Rectal smooth muscle tissue (tissue), 1 donor: ENCODE measurements at regions not wholly inside any gene's neighbourhood (a gene's known extent, or its start where the extent isn't known, plus 50 kb on each side); places are given as distances from the start of the nearest gene placed in this dataset.

Experiments
- H3K27ac ChIP-seq: one replicate; pipeline ENCODE4 v1.7.0; 2013; ENCODE audit warnings: low read depth, low read length, inconsistent platforms
- H3K27me3 ChIP-seq: one replicate; pipeline ENCODE4 v1.7.0; 2013; ENCODE audit warnings: low read length; ENCODE audit not compliant: control insufficient read depth, insufficient read depth
- H3K36me3 ChIP-seq: one replicate; pipeline ENCODE4 v1.7.0; 2013; ENCODE audit warnings: low read length; ENCODE audit not compliant: control insufficient read depth, insufficient read depth
- H3K4me1 ChIP-seq: one replicate; pipeline ENCODE4 v1.7.0; 2013; ENCODE audit warnings: low read length; ENCODE audit not compliant: control insufficient read depth, insufficient read depth
- H3K4me3 ChIP-seq: one replicate; pipeline ENCODE4 v1.7.0; 2013; ENCODE audit warnings: low read length
- H3K9ac ChIP-seq: one replicate; pipeline ENCODE4 v1.7.0; 2013; ENCODE audit warnings: low read length

DNA sequence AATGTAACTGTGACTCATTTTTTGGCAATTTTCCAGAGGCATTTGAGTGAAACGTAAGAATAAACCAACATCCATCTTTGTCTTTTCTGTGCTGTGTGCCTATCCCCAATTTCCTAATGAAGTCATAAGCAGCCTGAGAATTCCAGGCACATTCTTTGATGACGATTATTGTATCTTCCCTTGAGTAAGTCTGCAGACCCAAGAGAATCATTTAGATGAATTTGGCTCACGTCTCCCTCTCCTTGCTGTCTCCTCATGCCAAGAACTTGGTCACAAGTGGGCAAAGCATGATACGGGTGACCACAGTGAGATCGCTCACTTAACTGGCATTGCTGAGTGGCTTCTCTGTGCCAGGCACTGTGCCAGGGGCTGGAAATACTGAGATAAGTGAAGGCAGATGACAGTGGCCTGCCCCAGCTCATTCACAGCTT, 384.5 kb upstream of the IL12A start:
- Histone ChIP-seq H3K4me1 (no peaks in the 10 kb centered on the region), H3K27me3 (no peaks in the 10 kb centered on the region)

DNA sequence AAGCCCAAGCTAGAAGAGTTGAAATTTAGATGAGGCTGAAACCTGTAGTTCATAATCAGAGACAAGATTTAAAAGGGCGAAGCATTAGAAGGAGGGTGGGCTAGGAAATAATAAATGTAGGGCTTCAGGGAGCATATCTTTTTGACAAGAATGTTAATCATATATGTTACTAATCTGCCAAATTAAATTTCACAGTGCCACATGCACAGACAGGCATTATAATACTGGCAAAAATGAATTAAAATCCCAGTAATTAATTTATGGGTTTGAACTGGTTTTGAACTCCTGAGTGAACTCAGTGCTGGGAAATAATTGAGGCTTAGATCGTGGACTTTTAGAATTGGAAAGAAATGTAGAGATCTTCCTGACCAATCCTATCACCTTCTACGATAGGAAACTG, 383.5 kb upstream of the IL12A start:
- Histone ChIP-seq H3K27ac (no peak overlapping the region), H3K27me3 (no peaks in the 10 kb centered on the region), H3K4me3 (no peak overlapping the region), H3K9ac (no peak overlapping the region), H3K4me1 (no peaks in the 10 kb centered on the region), H3K36me3 (no peaks in the 10 kb centered on the region)

More for the DNA sequence above, 384.5 kb upstream of the IL12A start:
- no peak overlapping the region for H3K9ac ChIP-seq
- H3K27ac ChIP-seq, result no peak overlapping the region
- H3K36me3 ChIP-seq, result no peaks in the 10 kb centered on the region
- no peak overlapping the region for H3K4me3 ChIP-seq

DNA sequence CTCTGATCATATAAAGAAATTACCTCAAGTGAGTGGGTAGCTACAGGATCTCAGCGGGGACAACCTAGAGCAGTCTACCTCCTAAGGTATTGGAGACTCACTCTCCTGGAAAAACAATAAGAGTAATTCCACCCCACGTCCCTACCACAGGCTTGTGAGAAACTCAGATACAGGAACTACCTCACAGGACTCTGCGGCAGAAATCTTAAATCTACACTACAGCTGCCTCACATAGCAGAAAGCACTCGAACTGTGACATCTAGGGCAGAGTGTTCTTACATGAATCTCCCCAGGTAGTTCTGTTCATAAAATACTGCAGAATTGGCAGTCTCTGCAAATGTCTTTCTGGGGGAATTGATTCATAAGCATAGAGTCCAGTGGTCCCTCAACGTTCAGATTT, 382.9 kb upstream of the IL12A start:
- no peak overlapping the region for H3K4me3 ChIP-seq
- no peaks in the 10 kb centered on the region for H3K27me3 ChIP-seq
- H3K27ac ChIP-seq, result no peak overlapping the region
- no peak overlapping the region for H3K9ac ChIP-seq
- H3K36me3 ChIP-seq, result no peaks in the 10 kb centered on the region
- H3K4me1 ChIP-seq, result no peaks in the 10 kb centered on the region

- Histone ChIP-seq H3K36me3 (no peaks in the 10 kb centered on the region), H3K4me1 (no peaks in the 10 kb centered on the region), H3K27ac (no peak overlapping the region), H3K4me3 (no peak overlapping the region), H3K27me3 (no peaks in the 10 kb centered on the region), H3K9ac (no peak overlapping the region)
These were observed 380.8 kb upstream of the IL12A start for GRCh38 chr3:159607856-159608255.

- Histone ChIP-seq H3K27me3 (no peaks in the 10 kb centered on the region), H3K4me3 (no peak overlapping the region), H3K4me1 (no peaks in the 10 kb centered on the region), H3K27ac (no peak overlapping the region), H3K9ac (no peak overlapping the region), H3K36me3 (no peaks in the 10 kb centered on the region)
These were observed 380.3 kb upstream of the IL12A start for GRCh38 chr3:159608311-159608710.

DNA sequence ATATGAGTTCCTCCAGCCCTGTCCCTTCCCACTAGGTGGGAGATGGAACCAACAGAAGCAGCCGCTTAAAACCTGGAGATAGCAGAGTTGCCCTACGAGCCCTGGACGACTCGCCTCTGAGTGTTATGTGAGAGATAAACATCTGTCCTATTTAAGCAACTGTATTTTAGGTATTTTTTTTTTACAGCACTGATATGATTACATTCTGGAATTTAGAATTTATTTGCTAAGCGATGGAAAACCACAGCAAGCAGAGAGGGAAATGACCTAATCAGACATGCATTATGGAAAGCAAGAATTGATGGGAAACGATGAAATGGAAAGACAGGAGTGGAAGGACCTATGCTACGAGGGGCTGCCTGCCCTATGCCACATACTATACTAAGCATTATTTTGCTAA, 379.0 kb upstream of the IL12A start:
- no peaks in the 10 kb centered on the region for H3K27me3 ChIP-seq
- no peak overlapping the region for H3K9ac ChIP-seq
- no peaks in the 10 kb centered on the region for H3K4me1 ChIP-seq
- no peak overlapping the region for H3K27ac ChIP-seq
- H3K4me3 ChIP-seq, result no peak overlapping the region
- H3K36me3 ChIP-seq, result no peaks in the 10 kb centered on the region

GRCh38 chr3:159616234-159616825, 372.3 kb upstream of the IL12A start:
- no peak overlapping the region for H3K9ac ChIP-seq
- H3K4me1 ChIP-seq, result no peaks in the 10 kb centered on the region
- H3K4me3 ChIP-seq, result no peak overlapping the region
- no peak overlapping the region for H3K27ac ChIP-seq
- no peaks in the 10 kb centered on the region for H3K36me3 ChIP-seq
- H3K27me3 ChIP-seq, result no peaks in the 10 kb centered on the region

GRCh38 chr3:159619341-159619885, 369.2 kb upstream of the IL12A start:
- Histone ChIP-seq H3K27ac (no peak overlapping the region), H3K4me3 (no peak overlapping the region)

GRCh38 chr3:159620281-159620680, 368.4 kb upstream of the IL12A start:
- H3K27ac ChIP-seq, result no peak overlapping the region
- no peak overlapping the region for H3K4me3 ChIP-seq
- no peaks in the 10 kb centered on the region for H3K4me1 ChIP-seq
- H3K36me3 ChIP-seq, result no peaks in the 10 kb centered on the region
- H3K9ac ChIP-seq, result no peak overlapping the region
- H3K27me3 ChIP-seq, result no peaks in the 10 kb centered on the region

More at GRCh38 chr3:159619341-159619885, 369.2 kb upstream of the IL12A start:
- H3K27me3 ChIP-seq, result no peaks in the 10 kb centered on the region
- no peak overlapping the region for H3K9ac ChIP-seq
- no peaks in the 10 kb centered on the region for H3K4me1 ChIP-seq
- no peaks in the 10 kb centered on the region for H3K36me3 ChIP-seq

- H3K36me3 ChIP-seq, result no peaks in the 10 kb centered on the region
- H3K27me3 ChIP-seq, result no peaks in the 10 kb centered on the region
- no peak overlapping the region for H3K9ac ChIP-seq
- no peaks in the 10 kb centered on the region for H3K4me1 ChIP-seq
- no peak overlapping the region for H3K27ac ChIP-seq
- no peak overlapping the region for H3K4me3 ChIP-seq
These were observed 367.8 kb upstream of the IL12A start for GRCh38 chr3:159620873-159621272.

DNA sequence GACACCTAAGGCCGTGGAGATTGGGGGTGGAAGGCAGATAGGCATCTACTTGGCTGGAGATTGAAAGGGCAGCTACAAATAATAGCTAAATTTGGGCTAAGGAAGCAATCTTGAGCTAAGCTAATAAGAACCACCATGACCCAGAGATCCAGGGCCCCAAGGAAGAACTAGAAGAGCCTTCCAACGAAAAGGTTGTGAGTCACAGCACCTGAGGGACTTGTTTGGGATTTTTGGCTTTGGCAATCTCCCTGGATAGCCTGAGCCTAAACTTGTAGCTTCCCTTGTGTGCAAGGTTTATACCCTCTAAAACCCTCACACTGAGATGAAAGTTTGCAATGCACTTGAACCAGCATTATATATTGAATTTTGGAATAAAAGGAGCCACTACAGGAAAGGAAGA, 364.0 kb upstream of the IL12A start:
- Histone ChIP-seq H3K36me3 (no peaks in the 10 kb centered on the region), H3K27ac (no peak overlapping the region), H3K9ac (no peak overlapping the region), H3K4me3 (no peak overlapping the region), H3K27me3 (no peaks in the 10 kb centered on the region), H3K4me1 (no peaks in the 10 kb centered on the region)

DNA sequence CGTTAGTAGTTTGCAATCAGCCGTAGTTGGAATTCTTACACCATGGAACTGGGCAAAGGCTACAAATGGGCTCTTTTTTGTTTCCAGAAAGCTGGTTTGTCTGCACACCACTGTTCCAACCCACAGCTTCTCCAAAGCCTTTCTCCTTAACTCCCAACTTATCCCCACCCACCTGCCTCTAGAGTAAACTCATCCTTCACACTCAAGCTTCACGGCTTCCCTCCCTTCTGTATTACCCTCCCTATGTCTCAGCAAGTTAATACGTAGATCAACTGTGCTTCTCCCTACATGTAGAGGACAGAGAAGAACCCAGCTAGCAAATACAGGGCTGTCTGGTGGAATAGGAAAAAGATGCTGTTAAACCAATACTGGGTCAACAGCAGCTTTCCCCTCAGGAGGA, 363.0 kb upstream of the IL12A start:
- Histone ChIP-seq H3K4me1 (no peaks in the 10 kb centered on the region), H3K36me3 (no peaks in the 10 kb centered on the region), H3K4me3 (no peak overlapping the region), H3K9ac (no peak overlapping the region), H3K27me3 (no peaks in the 10 kb centered on the region), H3K27ac (no peak overlapping the region)

- no peak overlapping the region for H3K4me3 ChIP-seq
- H3K9ac ChIP-seq, result no peak overlapping the region
- no peaks in the 10 kb centered on the region for H3K4me1 ChIP-seq
- H3K36me3 ChIP-seq, result no peaks in the 10 kb centered on the region
- no peak overlapping the region for H3K27ac ChIP-seq
- H3K27me3 ChIP-seq, result no peaks in the 10 kb centered on the region
These were observed 362.0 kb upstream of the IL12A start for GRCh38 chr3:159626598-159626997.
